ENCODE measurements at regions not wholly inside any gene's neighbourhood (a gene's known extent, or its start where the extent isn't known, plus 50 kb on each side); places are given as distances from the start of the nearest gene placed in this dataset.

- intact Hi-C loops (cut with micrococcal nuclease), result no loop called here
- ChIA-PET POLR2A (no interaction called here), CTCF (no interaction called here)
- Mint-ChIP-seq H3K4me1 (peaks cover 3% of the 10 kb centered on the region), H3K9me3 (ENCODE audit: insufficient read depth) (peaks cover under 1% of the 10 kb centered on the region), H3K27me3 (peaks cover 13% of the 10 kb centered on the region), H3K4me3 (no peak overlapping the region), H3K27ac (no peak overlapping the region)
- Histone ChIP-seq H3K9ac (ENCODE audit: low read length) (no peak overlapping the region), H3K79me2 (ENCODE audit: control insufficient read depth, insufficient read depth, low read length) (no peaks in the 10 kb centered on the region), H3K27ac (ENCODE audit: low read length in 2 of 2) (no peak overlapping the region), H3K4me1 (ENCODE audit: control insufficient read depth in 2 of 2, insufficient read depth in 2 of 2, low read length in 2 of 2) (no peaks in the 10 kb centered on the region), H2AFZ (ENCODE audit: insufficient read depth, low read depth, low read length, poor library complexity, severe bottlenecking) (no peak overlapping the region), H3K9me3 (ENCODE audit: control extremely low read depth in 1 of 3, control insufficient read depth in 2 of 3, insufficient read depth in 1 of 3, low read length in 2 of 3) (no peaks in the 10 kb centered on the region), H3K4me3 (ENCODE audit: control extremely low read depth in 1 of 5, extremely low read depth in 1 of 5, insufficient read depth in 1 of 5, low read depth in 2 of 5, low read length in 4 of 5) (no peak overlapping the region), H3K27me3 (replicated peaks in 1 of 4; ENCODE audit: control extremely low read depth in 1 of 4, control insufficient read depth in 3 of 4, insufficient read depth in 4 of 4, low read length in 3 of 4) (no peaks in the 10 kb centered on the region), H4K20me1 (ENCODE audit: control insufficient read depth, insufficient read depth, low read length, poor library complexity, severe bottlenecking) (no peaks in the 10 kb centered on the region), H3K4me2 (replicated peaks; ENCODE audit: low read depth, low read length, poor library complexity, severe bottlenecking) (no peak overlapping the region), H3K36me3 (replicated peaks in 1 of 2; ENCODE audit: control extremely low read depth in 1 of 2, control insufficient read depth in 1 of 2, extremely low read depth in 1 of 2, insufficient read depth in 2 of 2, low read length in 1 of 2) (no peaks in the 10 kb centered on the region)
- 100% methylated on average over 1 of the region's 4 CpGs for WGBS (ENCODE audit: insufficient coverage)
- ATAC-seq (ENCODE audit: low read depth), result no peak
- DNase-seq, result no peak
- no peak for TF ChIP-seq CTCF (IDR thresholded peaks at IDR 0.05)
- TF ChIP-seq EZH2 (IDR thresholded peaks at IDR 0.05; ENCODE audit: borderline replicate concordance, insufficient read depth, low read depth, low read length, poor library complexity, severe bottlenecking), result no peak
Observed at GRCh38 chr22:34866495-34867131, 199.3 kb upstream of the ISX start.

- H3K4me3 ChIP-seq (ENCODE audit: control extremely low read depth in 1 of 5, extremely low read depth in 1 of 5, insufficient read depth in 1 of 5, low read depth in 2 of 5, low read length in 4 of 5), result no peak overlapping the region
- TF ChIP-seq CTCF (IDR thresholded peaks at IDR 0.05) (no peak), EZH2 (IDR thresholded peaks at IDR 0.05; ENCODE audit: borderline replicate concordance, insufficient read depth, low read depth, low read length, poor library complexity, severe bottlenecking) (no peak)
- ChIA-PET POLR2A (no interaction called here), CTCF (no interaction called here)
- no peak overlapping the region for H3K9ac ChIP-seq (ENCODE audit: low read length)
- H3K4me3 Mint-ChIP-seq, result no peak overlapping the region
- H3K4me2 ChIP-seq (replicated peaks; ENCODE audit: low read depth, low read length, poor library complexity, severe bottlenecking), result no peak overlapping the region
- H3K4me1 Mint-ChIP-seq, result no peaks in the 10 kb centered on the region
- intact Hi-C loops (cut with micrococcal nuclease), result no loop called here
- no peak overlapping the region for H3K27ac ChIP-seq (ENCODE audit: low read length in 2 of 2)
- H3K27me3 ChIP-seq (replicated peaks in 1 of 4; ENCODE audit: control extremely low read depth in 1 of 4, control insufficient read depth in 3 of 4, insufficient read depth in 4 of 4, low read length in 3 of 4), result no peaks in the 10 kb centered on the region
- H3K9me3 ChIP-seq (ENCODE audit: control extremely low read depth in 1 of 3, control insufficient read depth in 2 of 3, insufficient read depth in 1 of 3, low read length in 2 of 3), result no peaks in the 10 kb centered on the region
- no peak for ATAC-seq (ENCODE audit: low read depth)
- peaks cover 11% of the 10 kb centered on the region for H3K27me3 Mint-ChIP-seq
- no peaks in the 10 kb centered on the region for H3K4me1 ChIP-seq (ENCODE audit: control insufficient read depth in 2 of 2, insufficient read depth in 2 of 2, low read length in 2 of 2)
- H3K79me2 ChIP-seq (ENCODE audit: control insufficient read depth, insufficient read depth, low read length), result no peaks in the 10 kb centered on the region
- no peak overlapping the region for H2AFZ ChIP-seq (ENCODE audit: insufficient read depth, low read depth, low read length, poor library complexity, severe bottlenecking)
- WGBS (ENCODE audit: insufficient coverage), result no CpG with 5 or more reads among the region's 1 CpG
- DNase-seq, result no peak
- H3K36me3 ChIP-seq (replicated peaks in 1 of 2; ENCODE audit: control extremely low read depth in 1 of 2, control insufficient read depth in 1 of 2, extremely low read depth in 1 of 2, insufficient read depth in 2 of 2, low read length in 1 of 2), result no peaks in the 10 kb centered on the region
- H3K9me3 Mint-ChIP-seq (ENCODE audit: insufficient read depth), result no peaks in the 10 kb centered on the region
- H4K20me1 ChIP-seq (ENCODE audit: control insufficient read depth, insufficient read depth, low read length, poor library complexity, severe bottlenecking), result no peaks in the 10 kb centered on the region
- no peak overlapping the region for H3K27ac Mint-ChIP-seq
Observed at GRCh38 chr22:34877506-34877905, 188.5 kb upstream of the ISX start.

All from B cell (primary cell).